Lung microvascular endothelial cell (primary cell): ENCODE measurements at regions not wholly inside any gene's neighbourhood (a gene's known extent, or its start where the extent isn't known, plus 50 kb on each side); places are given as distances from the start of the nearest gene placed in this dataset.
"Not testable (repeated sequence)": the region's sequence is repeated elsewhere in the genome, so short reads cannot be mapped to it uniquely, and the experiment has no call there.

Experiments
- DNase-seq, 2 donors: peaks; one replicate each; pipeline versions ENCODE4 v3.0.0 to v3.0.0-alpha.2; 2010; ENCODE audit warnings: low read depth in 2 of 2

DNA sequence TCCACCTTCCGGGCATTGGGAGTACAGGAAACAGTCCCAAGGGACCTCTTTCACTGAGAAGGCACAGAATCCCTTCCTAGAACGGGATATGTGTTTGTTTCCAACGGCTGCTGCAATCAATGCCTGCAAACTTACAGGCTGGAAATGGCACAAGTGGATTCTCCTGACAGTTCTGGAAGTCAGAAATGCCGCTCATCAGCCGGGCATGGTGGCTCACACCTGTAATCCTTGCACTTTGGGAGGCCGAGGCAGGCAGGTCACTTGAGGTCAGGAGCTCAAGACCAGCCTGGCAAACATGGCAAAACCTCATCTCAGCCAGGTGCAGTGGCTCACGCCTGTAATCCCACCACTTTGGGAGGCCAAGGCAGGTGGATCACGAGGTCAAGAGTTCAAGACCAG lies 97.0 kb upstream of the FGF3 start:
- DNase-seq = not testable (repeated sequence)

- DNase-seq = no peak
Measured at GRCh38 chr11:69916806-69917387, 97.7 kb upstream of the FGF3 start.

GRCh38 chr11:69917529-69917928 lies 98.3 kb upstream of the FGF3 start:
- no peak for DNase-seq

DNA sequence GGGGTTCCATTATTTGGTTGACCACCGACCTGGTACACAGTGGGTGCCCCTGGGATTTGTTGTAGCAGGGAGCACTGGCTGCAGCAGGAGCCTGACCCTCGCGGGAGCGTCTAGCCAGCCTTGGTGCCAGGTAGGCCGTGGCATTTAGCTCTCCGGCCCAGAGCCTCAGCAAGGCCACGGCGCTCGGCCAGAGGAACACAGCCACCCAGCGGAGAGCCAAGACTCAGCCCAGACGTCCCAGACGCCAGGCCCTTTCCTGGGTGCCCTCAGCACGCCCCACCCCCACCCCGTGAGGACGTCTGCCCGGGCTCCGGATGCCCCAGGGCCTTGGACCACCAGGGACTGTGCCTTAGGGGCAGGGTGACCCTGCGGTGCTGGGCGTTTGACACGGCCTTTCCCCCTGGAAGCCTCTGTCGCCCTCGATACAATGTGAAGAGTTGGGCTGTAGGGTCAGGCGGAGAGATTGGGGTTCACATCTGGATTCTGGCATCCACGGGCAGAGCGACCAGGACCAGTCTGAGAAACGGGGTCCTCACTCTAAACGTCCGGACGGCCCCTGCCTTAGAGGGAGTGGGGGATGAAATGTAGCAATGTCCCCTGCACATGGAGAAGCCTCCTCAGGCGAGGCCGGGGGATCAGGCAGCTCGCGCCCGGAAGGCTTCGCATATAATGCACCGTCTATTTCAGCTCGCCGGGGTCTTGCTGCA lies 99.2 kb upstream of the FGF3 start:
- DNase-seq = no peak

DNA sequence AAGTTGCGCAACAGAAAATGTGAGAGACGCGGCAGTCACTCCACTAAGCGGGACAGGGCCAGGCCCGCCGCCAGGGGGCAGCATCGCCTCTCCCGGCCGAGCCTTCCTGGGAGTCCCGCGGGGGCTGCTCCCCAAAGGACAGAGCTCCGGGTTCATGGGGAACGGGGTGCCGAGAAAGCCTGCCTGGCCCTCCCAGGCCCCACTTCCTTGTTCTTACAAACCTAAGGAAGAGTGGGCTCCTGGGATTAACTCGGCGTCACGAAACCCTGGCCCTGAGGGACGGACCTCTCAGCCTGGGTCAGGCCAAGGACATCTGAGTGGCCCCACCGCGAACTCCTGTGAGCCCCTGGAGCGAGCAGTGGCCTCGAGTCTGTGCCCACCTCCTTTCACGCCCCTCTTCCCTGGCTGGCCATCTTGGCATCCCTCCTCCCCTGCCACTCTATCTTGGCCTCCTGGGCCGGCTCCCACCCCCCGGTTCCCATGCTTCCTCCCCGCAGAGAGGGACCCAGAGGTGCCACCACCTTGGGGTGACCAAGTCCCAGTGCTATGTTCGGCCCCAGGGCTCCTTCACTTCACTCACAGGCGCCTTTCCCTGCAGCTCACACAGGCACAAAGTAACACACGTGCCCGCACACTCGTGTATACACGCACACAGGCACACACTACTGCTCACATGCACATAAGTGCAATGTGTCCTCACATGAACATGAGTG lies 99.9 kb upstream of the FGF3 start:
- DNase-seq = peak; percentile 60 to 78

- no peak for DNase-seq
Measured at GRCh38 chr11:69919659-69920344, 100.6 kb upstream of the FGF3 start.

DNA sequence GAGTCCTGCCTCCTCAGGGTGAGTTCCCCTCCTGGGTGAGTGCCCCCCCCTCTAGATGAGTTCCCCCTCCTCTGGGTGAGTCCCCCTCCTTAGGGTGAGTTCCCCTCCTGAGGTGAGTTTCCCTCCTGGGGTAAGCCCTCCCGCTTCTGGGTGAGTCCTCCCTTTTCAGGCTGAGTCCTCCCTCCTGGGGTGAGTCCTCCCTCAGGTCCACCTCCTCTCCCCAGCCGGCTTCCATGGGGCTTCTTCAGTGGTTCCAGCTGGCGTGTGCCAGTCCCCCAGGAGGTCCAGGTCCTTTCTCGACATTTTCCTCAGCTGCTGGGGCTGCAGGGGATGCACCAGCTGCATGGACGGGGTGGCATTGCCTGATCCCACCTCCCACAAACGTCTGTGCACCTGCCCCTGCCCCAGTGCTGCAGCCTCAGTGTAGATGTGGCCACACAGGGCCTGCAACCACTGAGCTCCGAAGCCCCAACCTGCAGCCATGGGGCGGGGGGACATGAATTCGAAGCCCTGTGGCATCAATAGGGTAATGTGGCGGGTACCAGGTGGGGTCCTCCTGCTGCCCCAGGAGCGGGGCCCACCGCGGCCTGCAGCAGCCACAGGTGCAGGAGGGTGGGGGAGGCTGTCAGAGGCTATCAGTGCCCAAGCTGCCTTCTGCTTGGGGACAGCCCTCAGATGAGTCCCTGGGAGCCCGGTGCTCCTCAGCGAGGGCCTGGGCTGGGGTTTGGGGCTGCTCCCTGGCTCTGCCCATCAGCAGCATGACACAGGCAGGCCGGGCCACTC lies 101.3 kb upstream of the FGF3 start:
- no peak for DNase-seq

DNA sequence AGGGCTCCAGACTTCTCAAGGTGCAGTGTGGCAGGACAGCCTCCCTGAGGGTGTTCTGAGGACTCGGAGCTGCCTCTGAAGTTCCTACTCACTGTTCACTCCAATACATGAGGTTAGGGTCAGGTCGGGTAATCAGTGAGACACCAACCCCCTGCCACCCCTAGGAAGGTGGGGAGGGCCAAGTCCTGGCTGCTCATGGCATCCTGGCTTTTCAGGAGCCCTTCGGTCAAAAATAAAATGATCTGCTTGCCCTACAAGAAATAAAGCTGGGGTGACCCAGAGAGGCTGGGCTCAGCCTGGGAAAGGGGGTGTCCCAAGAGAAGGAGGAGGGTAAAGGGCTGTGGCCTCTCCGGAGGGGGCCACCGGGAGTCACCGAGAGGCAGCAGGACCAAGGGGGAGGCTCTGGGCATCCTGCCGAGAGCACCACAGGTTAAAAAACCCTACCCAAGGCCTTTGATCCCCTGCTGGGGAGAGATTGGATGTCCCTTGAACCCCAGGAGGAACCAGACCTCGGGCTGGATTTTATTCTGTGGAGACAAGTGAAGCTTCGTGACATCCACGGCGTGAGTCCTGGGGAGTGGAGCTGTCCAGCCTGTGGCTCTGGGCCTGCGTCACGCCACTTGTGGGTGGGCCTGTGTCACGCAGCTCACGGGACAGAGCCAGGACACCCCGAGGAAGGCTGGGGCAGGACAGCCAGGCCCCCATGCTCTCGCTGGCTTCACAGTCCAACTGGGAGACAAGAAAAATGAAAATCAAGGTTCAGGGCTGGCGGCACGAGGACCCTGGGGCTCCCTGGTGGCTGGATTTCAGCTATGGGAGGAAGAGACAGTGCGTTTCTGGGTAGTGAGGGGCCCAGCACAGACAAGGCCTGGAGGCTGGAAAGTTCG lies 102.2 kb upstream of the FGF3 start:
- DNase-seq = no peak

GRCh38 chr11:69922015-69922595 lies 102.9 kb upstream of the FGF3 start:
- DNase-seq = no peak

DNA sequence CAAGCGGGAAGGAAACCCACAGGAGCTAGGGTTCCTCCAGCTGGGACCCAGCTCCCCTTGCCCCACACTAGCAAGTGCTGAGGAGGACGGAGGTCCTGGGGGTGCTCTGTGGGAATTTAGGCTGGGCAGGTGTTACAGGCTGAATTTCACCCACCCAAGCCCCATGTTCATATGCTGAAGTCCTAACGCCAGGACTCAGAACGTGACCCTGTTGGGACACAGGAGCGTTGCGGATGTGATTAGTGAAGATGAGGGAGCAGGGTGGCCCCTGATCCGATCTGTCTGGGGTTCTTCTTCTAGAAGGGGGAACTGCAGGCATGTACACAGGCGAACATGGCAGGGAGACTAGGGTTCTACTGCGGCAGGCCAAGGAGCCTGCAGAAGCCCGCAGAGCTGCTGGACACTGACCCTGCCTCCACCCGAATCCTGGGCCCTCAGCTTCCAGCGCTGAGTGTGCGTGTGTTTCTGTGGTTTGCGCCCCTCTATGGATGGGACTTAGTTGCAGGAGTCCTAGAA lies 103.4 kb upstream of the FGF3 start:
- DNase-seq = no peak

DNA sequence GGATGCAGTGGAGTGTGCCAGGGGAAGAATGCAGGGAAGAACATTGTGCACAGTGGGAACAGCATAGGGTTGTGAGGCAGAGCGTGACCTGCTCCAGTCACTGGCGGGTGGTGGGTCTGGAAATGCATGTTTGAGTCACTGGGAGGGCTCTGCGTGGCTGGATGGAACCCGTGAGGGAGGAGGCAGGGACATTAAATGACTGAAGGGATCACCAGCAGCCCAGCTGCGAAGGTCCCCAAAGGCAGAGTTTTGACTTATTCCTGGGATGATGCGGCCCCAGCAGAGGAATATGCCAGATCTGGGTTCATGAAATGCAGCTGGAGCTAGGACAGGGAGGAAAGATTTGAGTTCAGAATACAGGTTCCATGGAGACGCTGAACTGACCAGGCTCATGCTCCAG lies 104.0 kb upstream of the FGF3 start:
- no peak for DNase-seq

DNA sequence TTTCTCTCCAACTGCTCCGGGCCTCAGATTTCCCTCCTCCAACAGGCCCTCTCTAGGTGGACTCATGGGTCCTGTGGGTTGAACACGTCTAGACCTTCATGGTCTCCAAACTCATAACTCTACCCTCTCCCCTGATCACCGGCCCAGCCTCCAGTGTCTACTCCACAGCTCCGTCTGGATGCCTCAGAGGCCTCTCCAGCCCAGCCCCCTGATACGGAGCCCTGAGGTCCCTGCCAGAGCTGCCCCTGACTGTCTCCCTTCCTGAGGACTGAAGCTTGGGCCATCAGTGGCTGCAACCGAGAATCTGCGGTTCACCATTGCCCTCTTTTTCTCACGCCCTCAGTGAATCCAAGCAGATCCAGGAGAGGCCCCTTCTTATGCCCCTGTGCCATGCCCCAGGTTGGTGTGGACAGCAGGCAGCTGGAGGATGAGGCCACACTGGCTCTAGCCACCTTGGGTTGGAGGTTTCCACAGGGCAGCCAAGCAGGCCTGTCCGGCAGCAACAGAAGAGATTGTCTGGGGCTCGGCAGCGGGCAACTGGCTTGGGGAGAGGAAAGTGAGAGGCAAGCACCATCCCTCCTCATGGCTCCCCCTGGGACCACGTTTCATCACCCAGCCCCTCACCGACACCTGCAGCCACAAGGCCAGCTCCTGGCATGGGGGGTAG lies 104.6 kb upstream of the FGF3 start:
- no peak for DNase-seq

- DNase-seq = no peak
Measured at GRCh38 chr11:69924308-69925161, 105.3 kb upstream of the FGF3 start.

DNA sequence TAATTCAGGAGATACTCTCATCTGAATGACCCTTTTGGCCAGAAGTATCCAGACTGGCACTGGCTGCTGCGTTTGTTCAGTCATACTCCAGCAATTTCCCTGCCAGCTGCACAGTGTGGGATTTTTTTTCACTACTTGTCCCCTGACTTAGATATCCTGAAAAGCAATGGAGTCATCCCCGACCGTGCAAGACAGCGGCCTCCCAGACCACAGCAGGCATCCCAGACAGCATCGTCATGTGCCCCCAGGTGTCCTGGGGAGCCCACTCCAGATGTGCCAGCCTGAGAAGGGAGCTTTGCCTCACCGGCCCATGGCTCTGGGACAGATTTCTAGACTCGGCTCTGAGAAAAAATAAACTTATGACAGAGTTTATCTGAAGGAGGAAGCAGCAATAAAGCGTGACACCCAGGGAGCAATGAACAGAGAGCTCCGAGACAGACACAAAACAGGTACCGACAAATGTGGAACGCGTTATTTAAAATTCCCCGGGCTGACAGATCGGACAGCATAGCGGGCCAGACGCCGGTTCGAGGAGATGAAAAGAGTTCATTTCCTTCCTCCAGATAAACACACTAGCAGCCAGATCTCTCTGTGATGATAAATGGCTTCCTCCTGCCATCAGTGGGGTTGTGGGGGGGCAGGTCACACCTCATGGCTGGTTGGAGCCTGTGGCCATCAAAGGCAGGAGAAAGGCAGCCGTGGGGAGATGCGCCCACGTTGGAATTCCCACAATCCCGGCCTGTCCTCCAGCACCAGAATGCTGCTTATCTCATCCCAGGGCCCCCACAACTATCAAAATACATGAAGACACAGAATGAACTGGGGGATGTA lies 106.4 kb upstream of the FGF3 start:
- DNase-seq = peak; percentile 67 to 79

DNA sequence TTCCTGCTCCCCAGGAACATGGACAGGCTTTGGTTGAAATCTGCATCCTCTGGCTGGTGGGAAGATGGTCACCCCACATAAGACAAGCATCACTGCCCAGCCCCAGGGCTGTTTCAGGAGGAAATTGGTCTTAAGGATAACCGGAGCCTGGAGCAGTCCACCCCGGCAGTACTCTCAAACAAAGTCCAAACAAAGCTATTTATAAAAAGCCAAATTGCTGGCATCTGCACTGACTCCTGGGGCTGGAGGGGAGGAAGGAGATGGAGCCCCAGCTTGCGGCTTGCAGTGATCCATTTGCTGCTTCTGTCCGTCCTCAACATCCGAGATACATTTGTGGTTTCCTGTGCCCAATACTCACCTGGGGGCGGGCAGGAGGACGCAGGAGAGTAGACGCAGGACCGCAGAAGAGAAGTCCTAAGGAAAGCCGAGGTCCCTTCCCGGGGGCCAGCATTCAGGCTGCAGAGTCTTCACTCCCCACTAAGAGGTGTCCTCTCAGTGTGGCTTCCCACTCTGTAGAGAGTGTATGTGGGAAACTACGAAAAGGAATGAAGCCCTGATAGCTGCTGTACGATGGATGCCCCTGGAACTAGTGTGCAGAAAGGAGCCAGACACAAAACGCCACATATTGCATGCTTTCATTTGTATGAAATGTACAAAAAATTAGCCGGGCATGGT lies 107.3 kb upstream of the FGF3 start:
- no peak for DNase-seq

GRCh38 chr11:69928121-69928520 lies 108.9 kb upstream of the FGF3 start:
- no peak for DNase-seq

GRCh38 chr11:69928975-69929374 lies 109.8 kb upstream of the FGF3 start:
- DNase-seq = no peak
